KMS-11 (cell line): ENCODE measurements at regions not wholly inside any gene's neighbourhood (a gene's known extent, or its start where the extent isn't known, plus 50 kb on each side); places are given as distances from the start of the nearest gene placed in this dataset.

Source experiments
- H2AFZ ChIP-seq: fragments of 200-600 bp; sonication (generic); 2 replicates; pipeline ENCODE4 v1.6.1; 2016; ENCODE audit warnings: antibody characterized with exemption, mixed run types, low read depth
- H3K27ac ChIP-seq: fragments of 200-600 bp; sonication (generic); 2 replicates; pipeline ENCODE4 v1.6.1; 2016; ENCODE audit warnings: mild to moderate bottlenecking, mixed run types
- H3K27me3 ChIP-seq: fragments of 200-600 bp; sonication (generic); 2 replicates; pipeline ENCODE4 v1.6.1; 2017; ENCODE audit warnings: mild to moderate bottlenecking, low read depth, mixed run types, moderate library complexity; ENCODE audit not compliant: insufficient read depth
- H3K36me3 ChIP-seq: fragments of 200-600 bp; sonication (generic); 2 replicates; pipeline ENCODE4 v1.6.1; 2017; ENCODE audit warnings: mild to moderate bottlenecking, mixed run types; ENCODE audit not compliant: insufficient read depth
- H3K4me1 ChIP-seq: fragments of 200-600 bp; sonication (generic); 2 replicates; pipeline ENCODE4 v1.6.1; 2016; ENCODE audit warnings: mild to moderate bottlenecking, low read depth, mixed run types; ENCODE audit not compliant: poor library complexity, severe bottlenecking
- H3K4me2 ChIP-seq: fragments of 200-600 bp; sonication (generic); 2 replicates; pipeline ENCODE4 v1.7.0; 2016; ENCODE audit warnings: mild to moderate bottlenecking, mixed run types
- H3K4me3 ChIP-seq: fragments of 200-600 bp; sonication (generic); IDR thresholded peaks from 2 replicates; pipeline ENCODE4 v1.6.1; 2017; ENCODE audit warnings: low read depth, low read length, mixed read lengths; ENCODE audit not compliant: insufficient read depth
- H3K79me2 ChIP-seq: fragments of 200-600 bp; sonication (generic); 2 replicates; pipeline ENCODE4 v1.6.1; 2016; ENCODE audit warnings: low read depth, mixed run types; ENCODE audit not compliant: insufficient read depth
- H3K9ac ChIP-seq: fragments of 200-600 bp; sonication (generic); 2 replicates; pipeline ENCODE4 v1.6.1; 2016; ENCODE audit warnings: mild to moderate bottlenecking, mixed run types
- H4K20me1 ChIP-seq: fragments of 200-600 bp; sonication (generic); 2 replicates; pipeline ENCODE4 v1.6.1; 2016; ENCODE audit warnings: mild to moderate bottlenecking, mixed run types; ENCODE audit not compliant: insufficient read depth
- CTCF ChIP-seq: fragments of 200-600 bp; sonication (generic); conservative IDR thresholded peaks from 2 replicates; pipeline ENCODE4 v1.6.1; 2017; ENCODE audit warnings: low read depth, mild to moderate bottlenecking, antibody characterized with exemption, low read length, moderate library complexity, mixed read lengths

- H3K4me3 ChIP-seq, result no peak overlapping the region
- no peak for TF ChIP-seq CTCF
- H3K27ac ChIP-seq, result no peak overlapping the region
- H3K4me2 ChIP-seq, result no peak overlapping the region
- H3K4me1 ChIP-seq, result no peaks in the 10 kb centered on the region
- no peaks in the 10 kb centered on the region for H3K36me3 ChIP-seq
- no peaks in the 10 kb centered on the region for H3K79me2 ChIP-seq
- H3K27me3 ChIP-seq, result no peaks in the 10 kb centered on the region
- no peaks in the 10 kb centered on the region for H4K20me1 ChIP-seq
- H2AFZ ChIP-seq, result no peak overlapping the region
- H3K9ac ChIP-seq, result no peak overlapping the region
Observed at GRCh38 chr5:36494028-36494427, 112.4 kb upstream of the SLC1A3 start.

GRCh38 chr5:36494841-36495601 lies 111.4 kb upstream of the SLC1A3 start:
- Histone ChIP-seq H3K4me2 (no peak overlapping the region), H3K4me1 (no peaks in the 10 kb centered on the region), H3K36me3 (no peaks in the 10 kb centered on the region), H4K20me1 (no peaks in the 10 kb centered on the region), H3K27ac (no peak overlapping the region), H3K9ac (no peak overlapping the region), H3K79me2 (no peaks in the 10 kb centered on the region), H2AFZ (no peak overlapping the region), H3K27me3 (no peaks in the 10 kb centered on the region), H3K4me3 (no peak overlapping the region)
- no peak for TF ChIP-seq CTCF

GRCh38 chr5:36495611-36496010 lies 110.8 kb upstream of the SLC1A3 start:
- no peaks in the 10 kb centered on the region for H3K4me1 ChIP-seq
- no peaks in the 10 kb centered on the region for H4K20me1 ChIP-seq
- TF ChIP-seq CTCF, result no peak
- no peak overlapping the region for H3K4me3 ChIP-seq
- no peaks in the 10 kb centered on the region for H3K36me3 ChIP-seq
- no peaks in the 10 kb centered on the region for H3K79me2 ChIP-seq
- no peaks in the 10 kb centered on the region for H3K27me3 ChIP-seq
- no peak overlapping the region for H3K4me2 ChIP-seq
- no peak overlapping the region for H3K9ac ChIP-seq
- no peak overlapping the region for H3K27ac ChIP-seq
- H2AFZ ChIP-seq, result no peak overlapping the region

GRCh38 chr5:36496471-36496870 lies 109.9 kb upstream of the SLC1A3 start:
- no peaks in the 10 kb centered on the region for H4K20me1 ChIP-seq
- no peaks in the 10 kb centered on the region for H3K4me1 ChIP-seq
- TF ChIP-seq CTCF, result no peak
- H3K36me3 ChIP-seq, result no peaks in the 10 kb centered on the region
- H3K79me2 ChIP-seq, result no peaks in the 10 kb centered on the region
- no peaks in the 10 kb centered on the region for H3K27me3 ChIP-seq
- no peak overlapping the region for H3K9ac ChIP-seq
- no peak overlapping the region for H3K4me3 ChIP-seq
- H3K4me2 ChIP-seq, result no peak overlapping the region
- H3K27ac ChIP-seq, result no peak overlapping the region
- H2AFZ ChIP-seq, result no peak overlapping the region
